ENCODE measurements at regions not wholly inside any gene's neighbourhood (a gene's known extent, or its start where the extent isn't known, plus 50 kb on each side); places are given as distances from the start of the nearest gene placed in this dataset.

GRCh38 chr12:66934302-66935062 is 255.6 kb upstream of the GRIP1 start:
- H3K4me1 ChIP-seq (ENCODE audit: control insufficient read depth in 1 of 2, insufficient read depth in 1 of 2, low read depth in 1 of 2, low read length in 1 of 2), result no peaks in the 10 kb centered on the region
- H3K9me3 ChIP-seq, result no peaks in the 10 kb centered on the region
- no peak overlapping the region for H3K4me3 ChIP-seq (ENCODE audit: low read depth in 1 of 2, low read length in 1 of 2)
- no peak overlapping the region for H3K27ac ChIP-seq
- no peaks in the 10 kb centered on the region for H3K27me3 ChIP-seq
- TF ChIP-seq CTCF (IDR thresholded peaks at IDR 0.05), result no peak
- no peaks in the 10 kb centered on the region for H3K36me3 ChIP-seq

GRCh38 chr12:66941150-66941549 is 262.3 kb upstream of the GRIP1 start:
- Histone ChIP-seq H3K4me3 (ENCODE audit: low read depth in 1 of 2, low read length in 1 of 2) (no peak overlapping the region), H3K9me3 (no peaks in the 10 kb centered on the region)

GRCh38 chr12:66942741-66943465 is 264.0 kb upstream of the GRIP1 start:
- H3K27me3 ChIP-seq, result no peaks in the 10 kb centered on the region
- H3K27ac ChIP-seq, result no peak overlapping the region
- no peaks in the 10 kb centered on the region for H3K36me3 ChIP-seq
- no peak overlapping the region for H3K4me3 ChIP-seq (ENCODE audit: low read depth in 1 of 2, low read length in 1 of 2)
- H3K9me3 ChIP-seq, result no peaks in the 10 kb centered on the region
- peaks cover 0 to 5% of the 10 kb centered on the region in 2 experiments for H3K4me1 ChIP-seq (ENCODE audit: control insufficient read depth in 1 of 2, insufficient read depth in 1 of 2, low read depth in 1 of 2, low read length in 1 of 2)
- TF ChIP-seq CTCF (IDR thresholded peaks at IDR 0.05), result no peak

More at GRCh38 chr12:66941150-66941549, 262.3 kb upstream of the GRIP1 start:
- H3K27ac ChIP-seq, result no peak overlapping the region
- H3K27me3 ChIP-seq, result no peaks in the 10 kb centered on the region
- H3K36me3 ChIP-seq, result no peaks in the 10 kb centered on the region
- no peak for TF ChIP-seq CTCF (IDR thresholded peaks at IDR 0.05)
- peaks cover 0 to 5% of the 10 kb centered on the region in 2 experiments for H3K4me1 ChIP-seq (ENCODE audit: control insufficient read depth in 1 of 2, insufficient read depth in 1 of 2, low read depth in 1 of 2, low read length in 1 of 2)

- H3K4me3 ChIP-seq (ENCODE audit: low read depth in 1 of 2, low read length in 1 of 2), result no peak overlapping the region
- H3K27me3 ChIP-seq, result no peaks in the 10 kb centered on the region
- peaks cover 0 to 5% of the 10 kb centered on the region in 2 experiments for H3K4me1 ChIP-seq (ENCODE audit: control insufficient read depth in 1 of 2, insufficient read depth in 1 of 2, low read depth in 1 of 2, low read length in 1 of 2)
- H3K9me3 ChIP-seq, result no peaks in the 10 kb centered on the region
- H3K36me3 ChIP-seq, result no peaks in the 10 kb centered on the region
- no peak overlapping the region for H3K27ac ChIP-seq
- no peak for TF ChIP-seq CTCF (IDR thresholded peaks at IDR 0.05)
These were observed 265.5 kb upstream of the GRIP1 start for GRCh38 chr12:66944365-66944764.

GRCh38 chr12:66945189-66945817 is 266.4 kb upstream of the GRIP1 start:
- no peak for TF ChIP-seq CTCF (IDR thresholded peaks at IDR 0.05)
- peaks cover 0 to 5% of the 10 kb centered on the region in 2 experiments for H3K4me1 ChIP-seq (ENCODE audit: control insufficient read depth in 1 of 2, insufficient read depth in 1 of 2, low read depth in 1 of 2, low read length in 1 of 2)
- no peak overlapping the region for H3K4me3 ChIP-seq (ENCODE audit: low read depth in 1 of 2, low read length in 1 of 2)
- H3K9me3 ChIP-seq, result no peaks in the 10 kb centered on the region
- H3K36me3 ChIP-seq, result no peaks in the 10 kb centered on the region
- H3K27me3 ChIP-seq, result no peaks in the 10 kb centered on the region
- no peak overlapping the region for H3K27ac ChIP-seq
